Colon (tissue), 2 donors: ENCODE measurements at regions not wholly inside any gene's neighbourhood (a gene's known extent, or its start where the extent isn't known, plus 50 kb on each side); places are given as distances from the start of the nearest gene placed in this dataset.
"Not testable (repeated sequence)": the region's sequence is repeated elsewhere in the genome, so short reads cannot be mapped to it uniquely, and the experiment has no call there.

Experiments used
- FAIRE-seq: peaks from 2 replicates; lab custom pipeline; 2012; peaks lifted over from hg19 to GRCh38; lab: Jason Lieb, UNC
- donor health status: control.
- donor health status: control.

DNA sequence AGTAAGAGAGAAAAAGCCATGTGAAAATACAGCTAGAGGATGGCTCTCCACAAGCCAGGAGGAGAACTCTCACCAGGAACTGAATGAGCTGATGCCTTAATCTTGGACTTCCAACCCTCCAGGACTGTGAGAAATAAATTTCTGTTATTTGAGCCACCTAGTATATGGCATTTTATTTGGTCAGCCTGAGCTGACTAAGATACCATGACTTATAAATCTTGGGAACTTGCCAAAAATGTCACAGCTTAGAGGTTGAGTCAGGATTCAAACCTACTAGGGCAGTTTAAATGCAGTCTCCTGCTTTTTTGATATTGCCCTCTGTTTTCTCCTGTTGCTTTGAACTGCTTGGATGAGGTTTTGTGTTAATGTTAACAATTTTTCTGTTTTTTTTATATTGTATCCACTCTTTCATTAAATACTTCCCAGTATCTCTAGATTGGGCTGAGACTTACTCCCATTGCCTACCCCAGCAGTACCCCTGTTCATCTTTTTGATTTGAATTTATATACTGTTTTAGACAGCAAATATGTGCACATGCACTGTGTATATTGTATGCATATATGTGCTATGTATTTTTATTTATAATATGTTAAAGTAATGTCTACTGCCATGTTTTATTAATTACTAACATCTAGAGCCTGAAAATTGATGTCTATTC, 1223.2 kb downstream of the OTOL1 start:
- no peak for FAIRE-seq

GRCh38 chr3:162721736-162722135, 1225.1 kb downstream of the OTOL1 start:
- FAIRE-seq = no peak

DNA sequence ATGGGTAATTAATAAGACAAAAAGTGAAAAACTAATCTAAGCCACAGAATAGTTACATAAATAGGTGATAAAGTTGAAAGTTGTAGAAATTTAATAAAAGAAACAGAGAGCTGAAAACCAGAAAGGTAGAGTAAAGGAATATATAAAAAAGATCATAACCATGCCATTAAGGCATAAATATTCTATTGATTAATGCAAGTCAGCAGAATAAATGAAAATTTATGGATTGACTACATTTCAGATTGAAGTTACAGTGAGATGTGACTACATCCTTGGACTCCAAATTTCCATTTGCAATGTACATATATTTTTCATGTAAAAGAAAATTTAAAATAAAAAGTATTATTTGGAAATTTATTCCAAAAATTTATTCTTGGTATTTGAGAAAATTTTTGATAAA, 1225.7 kb downstream of the OTOL1 start:
- no peak for FAIRE-seq

- not testable (repeated sequence) for FAIRE-seq
Observed at GRCh38 chr3:162722796-162723195, 1226.2 kb downstream of the OTOL1 start.

GRCh38 chr3:162729686-162730085, 1233.1 kb downstream of the OTOL1 start:
- FAIRE-seq = no peak

- not testable (repeated sequence) for FAIRE-seq
Observed at GRCh38 chr3:162731961-162732360, 1235.4 kb downstream of the OTOL1 start.

GRCh38 chr3:162738784-162739183, 1242.2 kb downstream of the OTOL1 start:
- FAIRE-seq = no peak

DNA sequence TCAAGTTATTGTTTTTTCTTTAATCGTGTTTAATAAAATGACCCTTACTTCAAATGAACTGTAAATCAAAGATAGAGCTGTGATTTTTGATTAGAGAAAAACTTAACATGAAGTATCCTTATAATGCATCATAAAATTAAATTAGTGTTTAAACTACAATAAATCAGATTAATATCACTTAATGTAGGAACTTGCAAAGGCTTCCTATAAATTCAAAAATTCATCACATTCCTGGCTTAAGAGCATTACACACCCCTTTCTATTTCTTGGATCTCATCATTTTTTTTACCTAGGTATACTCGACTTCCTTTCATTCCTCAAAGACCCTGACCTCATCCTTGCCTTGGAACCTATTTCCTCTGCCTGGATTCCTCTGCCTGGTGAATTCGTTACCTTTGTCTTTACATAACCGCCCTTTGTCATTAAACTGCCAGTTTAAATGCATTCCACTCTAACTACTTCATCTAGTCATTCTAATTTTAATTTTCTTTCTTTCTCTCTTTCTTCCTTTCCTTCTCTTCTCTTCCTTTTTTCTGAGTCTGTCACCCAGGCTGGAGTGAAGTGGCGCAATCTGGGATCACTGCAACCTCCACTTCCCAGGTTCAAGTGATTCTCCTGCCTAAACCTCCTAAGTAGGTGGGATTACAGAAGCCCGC, 1244.5 kb downstream of the OTOL1 start:
- no peak for FAIRE-seq

GRCh38 chr3:162742159-162742717, 1245.6 kb downstream of the OTOL1 start:
- no peak for FAIRE-seq

GRCh38 chr3:162743091-162743490, 1246.5 kb downstream of the OTOL1 start:
- no peak for FAIRE-seq

DNA sequence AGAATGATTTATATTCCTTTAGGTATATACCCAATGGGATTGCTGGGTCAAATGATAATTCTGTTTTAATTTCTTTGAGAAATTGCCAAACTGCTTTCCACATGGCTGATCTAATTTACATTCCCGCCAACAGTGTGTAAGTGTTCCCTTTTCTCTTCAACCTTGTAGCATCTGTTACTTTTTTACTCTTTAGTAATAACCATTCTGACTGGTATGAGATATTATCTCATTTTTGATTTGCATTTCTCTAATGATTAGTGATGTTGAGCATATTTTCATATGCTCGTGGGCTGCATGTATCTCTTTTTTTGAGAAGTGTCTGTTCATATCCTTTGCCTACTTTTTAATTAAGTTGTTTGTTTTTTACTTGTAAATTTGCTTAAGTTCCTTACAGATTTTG, 1264.2 kb downstream of the OTOL1 start:
- FAIRE-seq = no peak

DNA sequence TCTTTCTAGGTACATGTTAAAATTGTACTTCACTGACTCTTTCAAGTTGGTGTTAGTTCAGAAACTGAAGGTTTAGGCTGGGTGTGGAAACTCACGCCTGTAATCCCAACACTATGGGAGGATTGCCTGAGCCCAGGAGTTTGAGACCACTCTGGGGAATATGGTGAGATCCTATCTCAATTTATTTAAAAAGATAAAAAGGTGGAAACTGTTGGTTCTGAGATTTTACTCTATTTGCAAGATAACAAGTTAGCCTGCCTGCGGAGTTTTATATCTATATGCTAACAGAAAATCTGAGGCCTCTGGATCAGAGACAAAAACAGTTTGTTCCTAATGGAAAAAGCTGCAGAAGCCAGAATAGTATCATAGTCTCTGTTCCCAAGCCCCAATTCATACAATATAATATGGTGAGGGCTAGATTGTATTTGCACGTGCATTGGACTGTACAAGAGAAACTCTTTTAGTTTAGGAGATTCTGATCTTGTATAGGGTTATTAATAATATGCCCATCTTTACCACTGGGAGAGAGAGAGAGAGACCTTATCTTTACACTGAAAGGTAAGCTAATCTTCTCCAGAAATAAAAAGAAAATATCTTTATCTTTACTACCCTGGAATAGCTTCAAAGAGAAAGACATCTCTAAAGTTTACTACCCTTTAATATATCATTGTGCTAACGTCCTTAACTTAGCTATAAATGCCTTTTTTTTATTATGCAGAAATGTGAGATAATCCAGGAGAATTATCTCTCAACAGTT, 1267.6 kb downstream of the OTOL1 start:
- FAIRE-seq = no peak

GRCh38 chr3:162764808-162765071, 1268.1 kb downstream of the OTOL1 start:
- no peak for FAIRE-seq

DNA sequence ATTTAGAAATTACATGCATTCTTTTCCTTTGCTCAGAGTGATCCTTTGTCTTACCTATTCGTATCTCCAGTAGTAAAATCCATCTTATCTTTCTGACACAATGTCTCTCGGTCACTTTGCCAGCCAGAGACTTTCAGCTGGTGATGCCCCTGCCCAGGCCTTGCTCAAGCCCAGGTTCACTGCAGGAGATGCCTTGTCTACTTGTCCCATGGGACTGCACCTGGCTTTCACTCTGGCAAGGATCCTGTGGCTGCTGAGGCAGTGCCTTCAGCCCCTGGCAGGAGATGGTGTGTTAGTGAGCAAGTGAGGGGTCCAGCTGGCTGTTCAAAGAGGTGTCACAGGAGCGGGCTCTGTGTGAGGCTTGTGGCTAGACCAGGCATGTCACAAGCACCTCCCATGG, 1268.9 kb downstream of the OTOL1 start:
- no peak for FAIRE-seq

DNA sequence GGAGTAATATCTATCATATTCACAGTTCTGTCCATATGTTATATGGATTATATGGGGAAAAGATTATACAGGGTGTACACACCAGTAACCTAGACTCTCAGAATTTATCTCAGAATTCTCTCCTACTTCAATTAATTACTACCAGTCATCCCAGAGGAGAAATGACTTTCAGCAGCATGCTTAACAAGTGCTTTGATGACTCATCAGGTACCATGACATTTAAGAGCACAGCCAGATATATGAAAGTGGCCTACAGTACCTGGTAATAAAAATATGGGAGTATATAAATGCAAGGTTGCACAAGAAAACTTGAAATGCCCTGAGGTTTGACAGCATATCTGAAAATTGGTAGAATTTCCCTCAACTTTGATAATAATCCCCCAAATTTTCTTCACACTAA, 1273.0 kb downstream of the OTOL1 start:
- FAIRE-seq = no peak

DNA sequence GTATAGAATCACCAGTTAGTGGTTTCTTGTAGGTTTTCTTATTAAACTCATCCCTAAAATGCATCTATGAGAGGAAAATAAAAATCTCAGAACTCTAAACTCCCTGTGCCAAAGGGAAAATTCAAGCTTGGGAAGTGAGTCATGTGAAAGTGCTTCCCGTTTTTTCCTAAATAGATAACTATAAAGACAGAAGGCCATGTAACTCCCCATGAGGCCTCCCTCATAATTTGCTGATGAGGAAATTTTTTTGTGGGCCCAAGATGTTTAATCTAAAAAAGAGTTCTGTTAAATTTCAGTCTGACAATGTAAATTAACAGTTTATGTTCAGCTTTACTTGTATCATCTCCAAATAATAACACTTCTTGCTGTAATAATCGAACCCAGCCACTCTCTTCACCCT, 1273.9 kb downstream of the OTOL1 start:
- FAIRE-seq = no peak

DNA sequence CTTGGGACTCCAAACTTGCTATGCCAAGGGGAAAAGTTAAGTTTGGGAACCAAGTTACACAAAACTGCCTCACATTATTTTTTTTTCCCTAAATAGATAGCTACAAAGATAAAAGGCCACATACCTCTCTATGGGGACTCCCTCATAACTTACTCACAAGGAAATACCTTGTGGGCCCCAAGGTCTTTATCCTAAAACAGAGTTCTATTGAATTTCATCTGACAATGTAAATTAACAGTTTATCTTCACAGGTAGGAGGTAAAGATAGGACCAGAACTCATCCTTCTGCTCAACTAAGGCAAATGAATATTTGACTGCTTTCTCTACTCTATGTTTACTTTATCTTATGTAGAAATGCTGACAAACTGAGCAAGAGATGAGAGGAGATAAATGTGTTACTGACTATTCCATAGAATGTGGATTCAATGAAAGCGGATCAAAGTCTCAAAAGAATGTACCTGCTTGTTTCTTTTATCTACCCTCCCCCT, 1278.0 kb downstream of the OTOL1 start:
- no peak for FAIRE-seq

DNA sequence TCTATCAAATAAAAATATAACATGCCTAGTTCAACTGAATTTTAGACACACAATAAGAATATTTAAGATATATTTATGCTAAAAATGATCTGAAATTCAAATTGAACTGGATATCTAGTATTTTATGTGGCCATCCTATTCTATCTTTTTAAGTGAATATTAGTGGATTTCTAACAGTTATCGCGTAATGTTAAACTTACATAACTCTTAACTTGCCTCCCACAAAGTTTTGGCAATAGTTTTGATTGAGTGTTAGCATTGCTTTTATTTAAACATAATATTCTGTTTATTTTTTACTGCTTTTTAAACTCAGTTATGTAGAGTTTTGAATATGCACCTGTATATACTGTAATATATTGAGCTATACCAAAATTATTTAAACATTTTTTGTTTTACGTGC, 1279.5 kb downstream of the OTOL1 start:
- no peak for FAIRE-seq

- no peak for FAIRE-seq
Observed at GRCh38 chr3:162777118-162777517, 1280.5 kb downstream of the OTOL1 start.

DNA sequence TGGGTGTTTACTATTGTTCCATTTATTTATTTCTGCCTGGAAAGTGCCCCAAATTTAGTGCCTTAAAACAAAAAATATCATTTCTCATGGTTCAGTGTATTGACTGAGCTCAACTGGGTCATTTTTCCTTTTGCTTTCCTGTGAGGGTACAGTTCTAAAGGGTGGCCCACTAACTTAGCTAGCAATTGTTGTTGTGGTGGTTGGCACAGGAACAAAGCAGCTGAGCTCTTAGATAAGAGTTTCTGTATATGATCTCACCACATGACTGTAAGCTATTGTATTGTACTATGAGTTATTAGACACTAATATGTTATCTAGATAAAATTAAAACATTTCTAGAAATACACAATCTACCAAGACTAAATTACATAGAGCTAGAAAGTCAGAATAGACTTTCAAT, 1283.7 kb downstream of the OTOL1 start:
- no peak for FAIRE-seq

DNA sequence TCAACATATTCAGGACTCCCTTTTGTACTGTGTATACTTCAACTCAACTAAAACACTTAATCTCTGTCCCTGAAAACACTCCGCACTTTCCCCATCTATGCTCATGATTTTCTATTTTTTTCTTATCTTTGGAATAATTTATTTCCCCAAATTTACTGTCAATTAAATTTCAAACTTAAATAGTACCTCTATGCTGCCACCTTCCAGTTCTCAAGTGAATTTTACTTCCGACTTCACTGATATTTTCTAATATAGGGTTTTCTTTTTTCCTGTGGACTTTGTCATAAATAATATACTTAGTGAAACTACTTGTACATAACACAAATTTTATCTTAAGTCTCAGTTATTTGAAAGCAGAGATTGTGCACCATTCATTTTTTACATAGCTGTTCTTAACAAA, 1303.3 kb downstream of the OTOL1 start:
- no peak for FAIRE-seq

DNA sequence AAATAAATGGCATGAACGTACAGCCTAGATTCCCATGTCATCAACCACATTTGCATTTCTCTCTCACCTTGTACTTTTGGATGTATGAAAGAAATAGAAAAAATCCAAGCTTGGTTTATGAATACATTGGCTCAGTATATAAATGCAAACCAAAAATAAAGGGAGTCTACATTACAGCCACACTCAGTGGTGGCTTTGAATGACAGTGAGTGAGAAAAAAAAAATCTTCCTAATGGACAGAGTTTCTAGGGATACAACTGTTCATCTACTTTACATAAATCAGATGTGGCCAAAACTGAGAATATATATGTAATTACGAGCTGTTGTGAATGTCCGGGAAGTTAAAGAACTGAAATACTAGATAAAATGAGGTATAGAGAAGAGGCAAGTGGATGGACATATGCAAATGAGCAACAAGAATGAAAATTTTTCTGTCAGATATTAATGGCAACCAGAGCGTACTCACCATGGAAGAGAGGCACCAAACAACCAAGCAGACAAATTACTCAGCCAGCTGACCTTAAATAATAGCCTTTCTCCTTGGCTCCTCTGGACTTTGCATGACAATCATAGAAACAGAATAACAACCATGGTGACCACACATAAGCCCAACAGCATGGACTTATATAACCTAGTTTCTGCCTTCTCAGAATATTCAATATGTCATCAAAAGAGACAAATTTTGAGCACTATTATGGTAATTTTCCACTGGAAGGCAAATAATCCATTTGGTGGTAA, 1305.8 kb downstream of the OTOL1 start:
- FAIRE-seq = no peak

DNA sequence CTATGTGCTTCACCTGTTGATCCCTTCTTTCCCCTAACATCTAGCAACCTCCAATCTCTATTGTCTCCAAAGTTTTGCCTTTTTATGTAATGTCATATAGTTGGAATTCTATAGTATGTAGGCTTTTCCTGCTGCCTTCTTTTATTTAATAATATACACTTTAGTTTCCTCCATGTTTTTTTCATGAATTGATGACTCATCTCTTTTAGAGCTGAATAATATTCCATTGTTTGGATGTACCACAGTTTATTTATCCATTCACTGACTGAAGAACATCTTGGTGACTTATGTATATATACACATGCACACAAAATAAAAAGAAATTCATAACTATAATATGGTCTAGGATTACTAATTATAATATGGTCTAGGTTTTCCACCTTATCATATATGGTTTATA, 1314.2 kb downstream of the OTOL1 start:
- FAIRE-seq = no peak
